ENCODE measurements at regions not wholly inside any gene's neighbourhood (a gene's known extent, or its start where the extent isn't known, plus 50 kb on each side); places are given as distances from the start of the nearest gene placed in this dataset.

- intact Hi-C loops (cut with micrococcal nuclease), result no loop called here
- Histone ChIP-seq H3K27me3 (ENCODE audit: control insufficient read depth in 2 of 2, insufficient read depth in 2 of 2, low read length in 2 of 2) (no peaks in the 10 kb centered on the region), H3K79me2 (ENCODE audit: insufficient read depth, low read length) (no peaks in the 10 kb centered on the region), H3K9me3 (replicated peaks in 1 of 2; ENCODE audit: control insufficient read depth in 1 of 2, insufficient read depth in 1 of 2, low read length in 2 of 2) (no peaks in the 10 kb centered on the region), H3K4me3 (replicated peaks in 1 of 3; ENCODE audit: low read depth in 2 of 3, low read length in 3 of 3) (no peak overlapping the region), H3K4me2 (replicated peaks; ENCODE audit: extremely low read depth, low read length, poor library complexity, severe bottlenecking) (no peak overlapping the region), H3K36me3 (replicated peaks in 1 of 2; ENCODE audit: control insufficient read depth in 1 of 2, insufficient read depth in 2 of 2, low read length in 2 of 2) (no peaks in the 10 kb centered on the region), H3K27ac (ENCODE audit: low read depth in 1 of 2, low read length in 2 of 2) (no peak overlapping the region), H4K20me1 (ENCODE audit: insufficient read depth, low read length) (no peaks in the 10 kb centered on the region), H3K9ac (ENCODE audit: insufficient read depth, low read length, poor library complexity, severe bottlenecking) (no peak overlapping the region), H3K4me1 (ENCODE audit: control insufficient read depth in 1 of 2, insufficient read depth in 2 of 2, low read length in 2 of 2) (peaks cover 4 to 6% of the 10 kb centered on the region in 2 donors), H2AFZ (ENCODE audit: insufficient read depth, low read depth, low read length, poor library complexity, severe bottlenecking) (no peak overlapping the region)
- TF ChIP-seq, protein P1, sequence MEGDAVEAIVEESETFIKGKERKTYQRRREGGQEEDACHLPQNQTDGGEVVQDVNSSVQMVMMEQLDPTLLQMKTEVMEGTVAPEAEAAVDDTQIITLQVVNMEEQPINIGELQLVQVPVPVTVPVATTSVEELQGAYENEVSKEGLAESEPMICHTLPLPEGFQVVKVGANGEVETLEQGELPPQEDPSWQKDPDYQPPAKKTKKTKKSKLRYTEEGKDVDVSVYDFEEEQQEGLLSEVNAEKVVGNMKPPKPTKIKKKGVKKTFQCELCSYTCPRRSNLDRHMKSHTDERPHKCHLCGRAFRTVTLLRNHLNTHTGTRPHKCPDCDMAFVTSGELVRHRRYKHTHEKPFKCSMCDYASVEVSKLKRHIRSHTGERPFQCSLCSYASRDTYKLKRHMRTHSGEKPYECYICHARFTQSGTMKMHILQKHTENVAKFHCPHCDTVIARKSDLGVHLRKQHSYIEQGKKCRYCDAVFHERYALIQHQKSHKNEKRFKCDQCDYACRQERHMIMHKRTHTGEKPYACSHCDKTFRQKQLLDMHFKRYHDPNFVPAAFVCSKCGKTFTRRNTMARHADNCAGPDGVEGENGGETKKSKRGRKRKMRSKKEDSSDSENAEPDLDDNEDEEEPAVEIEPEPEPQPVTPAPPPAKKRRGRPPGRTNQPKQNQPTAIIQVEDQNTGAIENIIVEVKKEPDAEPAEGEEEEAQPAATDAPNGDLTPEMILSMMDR (IDR thresholded peaks at IDR 0.05), result no peak
- WGBS (ENCODE audit: insufficient coverage), result 100% methylated on average over 1 of the region's 1 CpG
- DNase-seq, result no peak
- Mint-ChIP-seq H3K4me3 (no peak overlapping the region), H3K4me1 (peaks cover 13% of the 10 kb centered on the region), H3K9me3 (peaks cover 0 to under 1% (median 0%) of the 10 kb centered on the region in 7 donors), H3K36me3 (no peaks in the 10 kb centered on the region), H3K27ac (no peak overlapping the region), H3K27me3 (ENCODE audit: low read depth in 3 of 3) (peaks cover 0 to 3% (median 0%) of the 10 kb centered on the region in 3 donors)
Measured at GRCh38 chr9:105023788-105024187, 95.8 kb upstream of the ABCA1 start.

DNA sequence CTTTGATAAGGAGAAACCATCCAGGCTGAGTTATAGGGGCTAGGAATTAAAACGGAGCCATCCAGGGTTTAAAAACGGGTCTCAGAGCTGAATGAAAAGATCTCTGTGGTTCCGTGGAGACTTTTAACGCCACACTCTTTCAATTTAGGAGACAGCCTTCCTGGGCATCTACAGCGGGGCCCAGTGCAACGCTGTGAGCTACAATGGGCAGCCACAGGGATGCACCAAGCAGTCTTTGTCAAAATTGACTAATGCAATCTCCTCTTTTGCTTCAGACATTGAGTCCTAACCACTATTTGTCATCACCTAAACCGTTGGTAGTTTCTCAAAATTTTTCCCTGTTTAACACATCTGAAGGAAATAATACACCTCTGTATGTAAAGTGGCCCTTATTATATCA lies 96.6 kb upstream of the ABCA1 start:
- no peaks in the 10 kb centered on the region for H3K27me3 ChIP-seq (ENCODE audit: control insufficient read depth in 2 of 2, insufficient read depth in 2 of 2, low read length in 2 of 2)
- no peaks in the 10 kb centered on the region for H4K20me1 ChIP-seq (ENCODE audit: insufficient read depth, low read length)
- no peak overlapping the region for H3K4me3 Mint-ChIP-seq
- WGBS (ENCODE audit: insufficient coverage), result 83% methylated on average over 6 of the region's 7 CpGs
- H3K9ac ChIP-seq (ENCODE audit: insufficient read depth, low read length, poor library complexity, severe bottlenecking), result no peak overlapping the region
- peak overlapping the region in 1 of 7 donors; percentile 68 for H3K27ac Mint-ChIP-seq
- no peaks in the 10 kb centered on the region for H3K79me2 ChIP-seq (ENCODE audit: insufficient read depth, low read length)
- TF ChIP-seq, protein P1 (IDR thresholded peaks at IDR 0.05), result no peak
- intact Hi-C loops (cut with micrococcal nuclease), result no loop called here
- H3K27me3 Mint-ChIP-seq (ENCODE audit: low read depth in 3 of 3), result peaks cover 0 to 3% (median 0%) of the 10 kb centered on the region in 3 donors
- H2AFZ ChIP-seq (ENCODE audit: insufficient read depth, low read depth, low read length, poor library complexity, severe bottlenecking), result no peak overlapping the region
- no peaks in the 10 kb centered on the region for H3K36me3 Mint-ChIP-seq
- H3K4me2 ChIP-seq (replicated peaks; ENCODE audit: extremely low read depth, low read length, poor library complexity, severe bottlenecking), result no peak overlapping the region
- peaks cover 12% of the 10 kb centered on the region for H3K4me1 Mint-ChIP-seq
- no peak for DNase-seq
- H3K4me3 ChIP-seq (replicated peaks in 1 of 3; ENCODE audit: low read depth in 2 of 3, low read length in 3 of 3), result no peak overlapping the region
- no peaks in the 10 kb centered on the region for H3K9me3 Mint-ChIP-seq
- no peaks in the 10 kb centered on the region for H3K9me3 ChIP-seq (replicated peaks in 1 of 2; ENCODE audit: control insufficient read depth in 1 of 2, insufficient read depth in 1 of 2, low read length in 2 of 2)
- peaks cover 4 to 6% of the 10 kb centered on the region in 2 donors for H3K4me1 ChIP-seq (ENCODE audit: control insufficient read depth in 1 of 2, insufficient read depth in 2 of 2, low read length in 2 of 2)
- no peak overlapping the region for H3K27ac ChIP-seq (ENCODE audit: low read depth in 1 of 2, low read length in 2 of 2)
- no peaks in the 10 kb centered on the region for H3K36me3 ChIP-seq (replicated peaks in 1 of 2; ENCODE audit: control insufficient read depth in 1 of 2, insufficient read depth in 2 of 2, low read length in 2 of 2)

Data from CD14-positive monocyte (primary cell).